Fibroblast of skin of right biceps (primary cell): ENCODE measurements at regions not wholly inside any gene's neighbourhood (a gene's known extent, or its start where the extent isn't known, plus 50 kb on each side); places are given as distances from the start of the nearest gene placed in this dataset.
"Not testable (repeated sequence)": the region's sequence is repeated elsewhere in the genome, so short reads cannot be mapped to it uniquely, and the experiment has no call there.

Source experiments
- DNase-seq: peaks from one replicate; pipeline ENCODE4 v3.0.0-alpha.2; 2013

- not testable (repeated sequence) for DNase-seq
Observed at GRCh38 chr7:10501206-10501884, 472.3 kb upstream of the PHF14 start.

- no peak for DNase-seq
Observed at GRCh38 chr7:10507032-10507431, 466.6 kb upstream of the PHF14 start.

- no peak for DNase-seq
Observed at GRCh38 chr7:10521306-10521705, 452.4 kb upstream of the PHF14 start.

GRCh38 chr7:10533429-10533828 lies 440.2 kb upstream of the PHF14 start:
- DNase-seq, result not testable (repeated sequence)

- no peak for DNase-seq
Observed at GRCh38 chr7:10536561-10536960, 437.1 kb upstream of the PHF14 start.

- no peak for DNase-seq
Observed at GRCh38 chr7:10537764-10538163, 435.9 kb upstream of the PHF14 start.

- DNase-seq, result no peak
Observed at GRCh38 chr7:10557375-10557774, 416.3 kb upstream of the PHF14 start.

GRCh38 chr7:10560497-10560896 lies 413.2 kb upstream of the PHF14 start:
- no peak for DNase-seq

GRCh38 chr7:10568891-10569290 lies 404.8 kb upstream of the PHF14 start:
- no peak for DNase-seq

- no peak for DNase-seq
Observed at GRCh38 chr7:10571759-10572158, 401.9 kb upstream of the PHF14 start.

GRCh38 chr7:10577866-10578374 lies 395.8 kb upstream of the PHF14 start:
- DNase-seq, result no peak

- no peak for DNase-seq
Observed at GRCh38 chr7:10579561-10579960, 394.1 kb upstream of the PHF14 start.

- no peak for DNase-seq
Observed at GRCh38 chr7:10584886-10585285, 388.8 kb upstream of the PHF14 start.

GRCh38 chr7:10588084-10588483 lies 385.6 kb upstream of the PHF14 start:
- no peak for DNase-seq

- no peak for DNase-seq
Observed at GRCh38 chr7:10592604-10593003, 381.1 kb upstream of the PHF14 start.

GRCh38 chr7:10593080-10593479 lies 380.6 kb upstream of the PHF14 start:
- DNase-seq, result no peak

- no peak for DNase-seq
Observed at GRCh38 chr7:10596827-10597226, 376.8 kb upstream of the PHF14 start.

GRCh38 chr7:10604128-10604527 lies 369.5 kb upstream of the PHF14 start:
- DNase-seq, result no peak

- no peak for DNase-seq
Observed at GRCh38 chr7:10612950-10613349, 360.7 kb upstream of the PHF14 start.

GRCh38 chr7:10618953-10619352 lies 354.7 kb upstream of the PHF14 start:
- DNase-seq, result no peak

GRCh38 chr7:10632712-10633111 lies 341.0 kb upstream of the PHF14 start:
- no peak for DNase-seq

- DNase-seq, result no peak
Observed at GRCh38 chr7:10634239-10634638, 339.4 kb upstream of the PHF14 start.

GRCh38 chr7:10637991-10638390 lies 335.7 kb upstream of the PHF14 start:
- DNase-seq, result no peak

- no peak for DNase-seq
Observed at GRCh38 chr7:10643545-10643944, 330.1 kb upstream of the PHF14 start.

GRCh38 chr7:10644849-10645248 lies 328.8 kb upstream of the PHF14 start:
- no peak for DNase-seq
